ENCODE measurements at regions not wholly inside any gene's neighbourhood (a gene's known extent, or its start where the extent isn't known, plus 50 kb on each side); places are given as distances from the start of the nearest gene placed in this dataset.

DNA sequence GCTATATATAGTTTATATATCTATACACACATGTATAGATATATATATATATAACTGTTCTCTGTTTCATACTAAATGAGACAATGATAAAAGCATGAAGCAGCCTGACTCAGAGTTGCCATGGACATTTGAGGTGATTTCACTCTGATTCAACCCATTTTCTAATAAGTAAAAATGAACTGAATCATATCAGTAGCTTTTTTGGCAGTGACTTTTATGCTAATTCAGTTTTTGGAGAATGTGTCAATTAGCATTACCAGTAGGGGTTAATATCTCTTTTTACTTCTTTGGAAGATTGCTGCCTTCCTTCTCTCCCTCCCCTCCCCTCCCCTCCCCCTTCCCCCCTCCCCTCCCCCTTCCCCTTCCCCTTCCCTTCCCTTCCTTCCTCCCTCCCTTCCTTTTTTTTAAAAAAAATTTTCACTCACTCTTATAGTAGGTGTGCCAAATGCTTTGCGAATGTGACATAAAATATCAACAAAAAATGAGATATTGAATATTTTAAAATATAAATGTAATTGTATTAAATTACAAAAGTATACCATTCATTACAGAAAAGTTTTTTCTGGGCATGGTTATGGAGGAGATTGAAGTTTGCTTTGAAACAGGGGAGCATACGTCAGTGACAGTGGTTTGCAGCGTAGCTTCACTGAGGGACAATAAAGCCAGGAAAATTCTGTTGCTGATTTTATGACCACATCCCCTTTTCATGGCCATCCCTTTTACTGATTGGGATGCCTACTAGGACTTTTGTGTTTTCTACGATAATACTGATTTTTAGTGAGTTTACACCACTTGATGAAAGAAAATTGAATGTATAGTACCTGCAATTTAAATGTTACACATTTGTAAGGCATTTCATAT lies 64.0 kb upstream of the KLF6 start:
- H3K27me3 ChIP-seq (ENCODE audit: control insufficient read depth, insufficient read depth, low read length): no peaks in the 10 kb centered on the region

DNA sequence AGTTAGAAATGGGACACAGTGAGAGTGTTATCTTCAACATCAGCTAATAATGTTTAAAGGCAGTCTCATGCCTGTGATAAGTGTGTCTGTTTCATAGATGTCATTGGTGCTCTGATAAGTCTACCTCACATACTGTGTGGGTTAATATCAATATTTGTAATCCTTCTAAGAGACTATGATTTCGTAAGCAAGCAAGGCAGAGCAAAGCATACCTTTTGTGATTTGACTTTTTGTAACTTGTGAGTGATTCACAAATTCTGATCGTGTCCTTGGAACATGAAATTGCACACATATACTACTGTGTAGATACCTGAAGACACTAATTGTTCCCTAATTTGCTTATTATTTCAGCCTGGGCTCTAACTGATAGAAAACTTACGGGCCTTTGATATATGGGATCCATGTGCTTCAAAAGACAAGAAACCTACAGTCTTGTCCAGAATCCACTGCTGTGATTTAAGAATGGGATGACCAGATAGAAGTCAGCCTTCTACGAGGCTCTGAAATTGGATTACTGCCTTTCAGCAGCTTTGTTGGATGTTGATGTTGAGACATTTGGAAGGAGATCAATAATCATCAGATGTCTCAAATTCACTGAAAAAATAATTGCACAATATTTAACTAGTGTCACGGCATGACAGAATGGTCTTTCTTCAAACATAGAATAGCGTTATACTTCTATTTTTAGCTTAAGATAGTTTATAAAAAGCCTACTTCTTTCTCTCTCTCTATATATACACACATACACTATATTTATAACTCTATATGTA lies 63.2 kb upstream of the KLF6 start:
- no peak overlapping the region for H3K27ac ChIP-seq (ENCODE audit: low read depth, low read length)
- H3K36me3 ChIP-seq (ENCODE audit: control insufficient read depth, insufficient read depth, low read length): no peaks in the 10 kb centered on the region
- no peaks in the 10 kb centered on the region for H3K27me3 ChIP-seq (ENCODE audit: control insufficient read depth, insufficient read depth, low read length)
- no peak overlapping the region for H3K4me3 ChIP-seq (ENCODE audit: low read depth, low read length)
- no peaks in the 10 kb centered on the region for H3K9me3 ChIP-seq (ENCODE audit: control insufficient read depth, insufficient read depth, low read length)
- H3K9ac ChIP-seq (ENCODE audit: low read depth, low read length): no peak overlapping the region
- H3K4me1 ChIP-seq (ENCODE audit: control insufficient read depth, insufficient read depth, low read length): peaks cover 12% of the 10 kb centered on the region; the same call in 1 of the 2 replicates

More for the DNA sequence above, 64.0 kb upstream of the KLF6 start:
- H3K9me3 ChIP-seq (ENCODE audit: control insufficient read depth, insufficient read depth, low read length): no peaks in the 10 kb centered on the region
- peaks cover 20% of the 10 kb centered on the region for H3K4me1 ChIP-seq (ENCODE audit: control insufficient read depth, insufficient read depth, low read length)
- H3K4me3 ChIP-seq (ENCODE audit: low read depth, low read length): no peak overlapping the region
- H3K9ac ChIP-seq (ENCODE audit: low read depth, low read length): no peak overlapping the region
- H3K27ac ChIP-seq (ENCODE audit: low read depth, low read length): no peak overlapping the region
- H3K36me3 ChIP-seq (ENCODE audit: control insufficient read depth, insufficient read depth, low read length): no peaks in the 10 kb centered on the region

DNA sequence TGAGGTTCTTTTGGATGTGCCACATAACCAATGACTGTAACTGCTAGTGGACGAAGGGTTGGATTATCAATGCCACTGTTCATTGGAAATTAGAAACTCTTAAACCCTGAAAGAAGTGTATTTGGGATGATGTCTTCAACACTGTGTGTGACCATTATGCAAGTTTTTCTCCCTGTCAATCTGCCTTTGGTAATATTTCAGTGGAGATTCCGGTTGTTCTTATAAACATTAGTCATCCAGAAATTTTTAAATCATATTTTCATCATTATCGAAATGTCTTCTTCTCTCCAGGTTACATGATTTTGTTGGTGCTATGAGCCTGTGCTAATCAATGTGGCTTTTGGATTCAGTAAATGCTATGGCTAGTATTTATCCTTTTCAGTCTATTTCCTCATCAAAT lies 61.7 kb upstream of the KLF6 start:
- Histone ChIP-seq H3K27me3 (ENCODE audit: control insufficient read depth, insufficient read depth, low read length) (no peaks in the 10 kb centered on the region), H3K27ac (ENCODE audit: low read depth, low read length) (no peak overlapping the region), H3K9ac (ENCODE audit: low read depth, low read length) (no peak overlapping the region), H3K4me1 (ENCODE audit: control insufficient read depth, insufficient read depth, low read length) (no peaks in the 10 kb centered on the region), H3K36me3 (ENCODE audit: control insufficient read depth, insufficient read depth, low read length) (no peaks in the 10 kb centered on the region), H3K9me3 (ENCODE audit: control insufficient read depth, insufficient read depth, low read length) (no peaks in the 10 kb centered on the region), H3K4me3 (ENCODE audit: low read depth, low read length) (no peak overlapping the region)

DNA sequence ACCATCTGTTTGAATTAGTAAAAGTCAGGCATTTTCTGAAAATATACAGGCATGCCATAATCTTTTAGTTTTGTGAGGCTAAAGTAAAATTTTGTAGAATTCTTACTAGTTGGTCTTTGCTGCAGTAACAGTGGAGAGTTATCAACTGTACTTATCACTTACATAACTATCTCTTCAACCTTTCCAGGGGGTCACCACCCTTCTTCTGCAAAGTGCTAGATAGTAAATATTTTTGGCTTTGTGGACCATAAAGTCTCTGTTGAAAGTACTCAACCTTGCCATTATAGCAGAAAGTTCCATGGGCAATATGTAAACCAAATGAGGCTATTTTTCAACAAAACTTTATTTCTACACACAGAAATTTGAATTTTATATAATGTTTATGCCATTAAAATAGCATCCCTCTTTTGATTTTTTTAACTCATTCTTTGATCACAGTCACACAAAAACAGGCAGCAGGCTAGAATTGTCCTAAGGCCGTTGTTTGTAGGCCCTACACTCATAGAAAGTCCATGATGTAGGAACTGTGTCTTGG lies 59.5 kb upstream of the KLF6 start:
- no peak overlapping the region for H3K27ac ChIP-seq (ENCODE audit: low read depth, low read length)

DNA sequence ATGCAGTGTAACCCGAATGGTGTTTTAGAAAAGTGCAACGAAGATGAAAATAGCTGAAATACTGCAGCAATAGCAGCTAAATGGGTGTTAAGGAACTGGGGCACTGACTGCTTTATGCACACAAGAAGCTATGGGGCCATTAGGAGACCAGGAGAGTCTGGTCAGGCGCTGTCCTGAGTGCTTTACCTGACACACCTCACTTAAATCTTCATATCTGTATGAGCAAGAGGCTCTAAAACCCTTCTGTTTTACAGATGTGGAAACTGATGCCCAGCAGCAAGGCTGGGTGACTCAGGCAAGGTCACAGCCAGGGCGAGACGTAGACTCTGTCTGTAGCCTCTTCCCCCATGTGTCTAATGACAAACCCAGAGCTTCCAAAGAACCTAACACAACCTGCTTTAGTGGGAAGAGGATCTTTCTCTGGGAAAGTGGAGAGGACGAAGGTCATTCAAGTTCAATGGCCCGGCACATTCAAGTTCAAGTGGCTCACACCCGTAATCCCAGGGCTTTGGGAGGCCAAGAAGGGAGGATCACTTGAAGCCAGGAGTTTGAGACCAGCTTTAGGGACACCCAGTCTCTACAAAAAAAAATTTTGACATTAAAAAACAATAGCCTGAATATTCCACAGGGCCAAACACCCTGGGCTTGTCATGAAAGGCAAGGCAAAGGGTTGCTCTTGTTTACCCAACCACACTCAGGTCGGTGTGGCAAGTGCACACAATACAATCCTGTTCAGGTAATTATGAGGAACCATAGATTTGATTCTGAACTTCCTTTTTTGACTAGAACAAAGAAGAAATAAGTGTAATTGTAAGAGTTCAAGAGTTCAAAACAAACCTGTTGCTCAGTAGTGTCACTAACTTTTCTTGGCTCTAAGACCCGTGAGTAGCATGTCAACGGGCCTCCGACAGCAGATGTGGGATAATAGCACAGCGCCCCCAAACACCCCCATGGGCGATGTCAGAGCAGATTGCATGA lies 53.7 kb upstream of the KLF6 start:
- H3K4me1 ChIP-seq (ENCODE audit: control insufficient read depth, insufficient read depth, low read length): no peaks in the 10 kb centered on the region
- no peak overlapping the region for H3K9ac ChIP-seq (ENCODE audit: low read depth, low read length)
- no peaks in the 10 kb centered on the region for H3K36me3 ChIP-seq (ENCODE audit: control insufficient read depth, insufficient read depth, low read length)
- no peak overlapping the region for H3K27ac ChIP-seq (ENCODE audit: low read depth, low read length)
- H3K4me3 ChIP-seq (ENCODE audit: low read depth, low read length): no peak overlapping the region
- H3K9me3 ChIP-seq (ENCODE audit: control insufficient read depth, insufficient read depth, low read length): no peaks in the 10 kb centered on the region
- H3K27me3 ChIP-seq (ENCODE audit: control insufficient read depth, insufficient read depth, low read length): no peaks in the 10 kb centered on the region

More for the DNA sequence above, 59.5 kb upstream of the KLF6 start:
- Histone ChIP-seq H3K36me3 (ENCODE audit: control insufficient read depth, insufficient read depth, low read length) (no peaks in the 10 kb centered on the region), H3K27me3 (ENCODE audit: control insufficient read depth, insufficient read depth, low read length) (no peaks in the 10 kb centered on the region), H3K9me3 (ENCODE audit: control insufficient read depth, insufficient read depth, low read length) (no peaks in the 10 kb centered on the region), H3K4me1 (ENCODE audit: control insufficient read depth, insufficient read depth, low read length) (no peaks in the 10 kb centered on the region), H3K9ac (ENCODE audit: low read depth, low read length) (no peak overlapping the region), H3K4me3 (ENCODE audit: low read depth, low read length) (no peak overlapping the region)

DNA sequence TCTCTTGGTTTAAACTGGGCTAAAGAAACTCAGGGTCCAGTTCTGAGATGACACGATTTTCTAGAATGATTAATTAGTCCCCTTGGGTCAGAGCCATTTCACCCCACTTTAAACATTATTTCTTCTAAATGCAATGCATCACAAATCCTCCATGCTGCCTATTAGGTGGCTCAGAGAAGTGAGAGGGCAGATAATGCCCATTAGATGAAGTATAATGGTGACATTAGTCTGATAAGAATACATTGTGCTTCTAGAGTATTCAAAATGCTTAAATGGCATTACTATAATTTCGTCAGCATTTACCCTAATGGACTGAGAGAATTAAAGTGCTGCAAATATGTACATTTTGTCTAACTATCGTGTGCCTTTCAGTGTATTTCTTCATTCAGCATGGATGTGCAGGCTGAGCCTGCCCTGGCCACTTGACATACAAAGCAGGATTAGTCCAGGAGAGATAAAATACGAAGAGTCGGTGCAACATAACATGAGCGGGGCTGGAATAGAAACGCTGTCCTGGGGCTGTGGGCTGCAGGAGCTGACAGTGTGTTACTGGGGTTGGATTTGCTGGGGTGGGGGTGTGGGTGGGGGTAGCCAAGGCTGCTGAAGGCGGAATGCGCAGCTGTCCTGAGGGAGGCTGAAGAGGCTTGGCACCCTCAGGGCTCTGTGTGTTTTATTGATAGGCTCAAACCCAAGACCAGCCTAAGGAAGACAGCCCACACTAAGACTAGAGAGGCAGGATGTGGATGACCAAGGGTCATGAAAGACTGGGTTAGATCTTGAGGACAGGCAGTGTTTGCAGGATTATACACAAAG lies 52.8 kb upstream of the KLF6 start:
- no peaks in the 10 kb centered on the region for H3K4me1 ChIP-seq (ENCODE audit: control insufficient read depth, insufficient read depth, low read length)
- H3K9ac ChIP-seq (ENCODE audit: low read depth, low read length): no peak overlapping the region
- H3K9me3 ChIP-seq (ENCODE audit: control insufficient read depth, insufficient read depth, low read length): no peaks in the 10 kb centered on the region
- no peaks in the 10 kb centered on the region for H3K27me3 ChIP-seq (ENCODE audit: control insufficient read depth, insufficient read depth, low read length)
- H3K36me3 ChIP-seq (ENCODE audit: control insufficient read depth, insufficient read depth, low read length): no peaks in the 10 kb centered on the region
- no peak overlapping the region for H3K27ac ChIP-seq (ENCODE audit: low read depth, low read length)
- H3K4me3 ChIP-seq (ENCODE audit: low read depth, low read length): no peak overlapping the region

DNA sequence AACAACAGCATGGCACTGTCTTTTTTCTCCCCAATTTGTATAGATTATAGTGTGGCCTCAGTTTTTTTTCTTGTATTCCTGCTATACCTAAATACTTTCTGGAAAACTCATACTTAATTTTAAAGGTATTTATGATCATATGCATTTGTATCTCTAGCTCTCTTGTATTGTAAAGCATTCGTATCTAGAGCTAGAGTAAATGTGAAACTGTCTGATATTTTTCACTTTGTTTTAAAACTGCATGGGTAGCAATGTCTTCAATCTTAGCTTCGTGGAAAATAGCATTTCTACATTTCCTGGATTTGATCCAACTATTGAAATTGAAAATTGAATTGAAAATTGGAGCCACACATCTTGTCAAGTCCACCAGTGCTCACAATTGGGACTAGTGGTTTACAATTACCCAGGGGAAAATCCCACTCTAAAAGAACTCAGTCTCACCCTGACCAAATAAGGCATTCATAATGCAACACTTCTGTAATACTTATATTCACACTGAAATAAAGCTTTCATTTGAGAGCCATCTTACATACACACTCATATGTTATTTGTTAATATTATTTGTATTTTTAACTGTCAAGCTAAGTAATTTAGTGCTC lies 51.3 kb upstream of the KLF6 start:
- Histone ChIP-seq H3K9me3 (ENCODE audit: control insufficient read depth, insufficient read depth, low read length) (no peaks in the 10 kb centered on the region), H3K4me1 (ENCODE audit: control insufficient read depth, insufficient read depth, low read length) (no peaks in the 10 kb centered on the region), H3K9ac (ENCODE audit: low read depth, low read length) (no peak overlapping the region), H3K36me3 (ENCODE audit: control insufficient read depth, insufficient read depth, low read length) (no peaks in the 10 kb centered on the region), H3K4me3 (ENCODE audit: low read depth, low read length) (no peak overlapping the region), H3K27ac (ENCODE audit: low read depth, low read length) (no peak overlapping the region), H3K27me3 (ENCODE audit: control insufficient read depth, insufficient read depth, low read length) (no peaks in the 10 kb centered on the region)

DNA sequence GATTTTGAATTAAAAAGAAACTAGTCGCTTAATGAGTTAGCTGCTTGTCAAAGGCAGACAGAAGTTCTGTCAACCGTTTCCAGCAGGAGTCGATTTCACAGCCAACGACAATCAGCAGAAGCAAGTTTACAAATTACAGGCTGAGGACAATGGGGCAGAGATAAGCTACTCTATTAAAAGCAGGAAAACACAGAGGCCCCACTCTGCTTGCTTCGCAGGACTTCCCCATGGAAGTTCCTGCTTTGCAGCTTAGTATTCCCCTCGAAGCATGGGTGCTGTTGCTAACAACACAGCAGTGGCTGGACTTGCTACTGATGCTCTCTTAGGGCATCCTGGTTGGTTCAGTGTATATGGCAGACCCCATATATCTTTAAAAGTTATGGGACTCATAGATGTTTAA lies 50.8 kb upstream of the KLF6 start:
- Histone ChIP-seq H3K9me3 (ENCODE audit: control insufficient read depth, insufficient read depth, low read length) (no peaks in the 10 kb centered on the region), H3K9ac (ENCODE audit: low read depth, low read length) (no peak overlapping the region), H3K4me3 (ENCODE audit: low read depth, low read length) (no peak overlapping the region), H3K36me3 (ENCODE audit: control insufficient read depth, insufficient read depth, low read length) (no peaks in the 10 kb centered on the region), H3K4me1 (ENCODE audit: control insufficient read depth, insufficient read depth, low read length) (no peaks in the 10 kb centered on the region), H3K27me3 (ENCODE audit: control insufficient read depth, insufficient read depth, low read length) (no peaks in the 10 kb centered on the region), H3K27ac (ENCODE audit: low read depth, low read length) (no peak overlapping the region)

DNA sequence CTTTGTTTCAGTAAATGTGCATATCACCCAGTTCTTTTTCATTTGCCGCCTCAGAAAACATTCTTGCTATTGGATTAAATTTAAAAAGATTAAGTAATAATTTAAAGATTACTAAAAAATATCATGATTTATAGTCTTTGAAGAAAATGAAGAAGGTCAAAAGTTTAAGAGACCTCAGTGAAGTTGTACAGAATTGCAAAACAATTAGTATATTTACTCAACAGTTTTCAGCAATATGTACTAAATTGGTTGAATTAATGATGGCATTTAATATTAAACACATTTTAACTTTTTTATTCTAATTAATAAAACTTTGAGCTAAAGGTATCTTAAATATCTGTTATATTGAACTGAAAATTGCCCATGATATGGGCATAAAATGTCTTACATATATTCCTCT lies 49.9 kb upstream of the KLF6 start:
- Histone ChIP-seq H3K36me3 (ENCODE audit: control insufficient read depth, insufficient read depth, low read length) (no peaks in the 10 kb centered on the region), H3K4me3 (ENCODE audit: low read depth, low read length) (no peak overlapping the region), H3K27ac (ENCODE audit: low read depth, low read length) (no peak overlapping the region), H3K9me3 (ENCODE audit: control insufficient read depth, insufficient read depth, low read length) (no peaks in the 10 kb centered on the region), H3K27me3 (ENCODE audit: control insufficient read depth, insufficient read depth, low read length) (no peaks in the 10 kb centered on the region), H3K4me1 (ENCODE audit: control insufficient read depth, insufficient read depth, low read length) (peaks cover under 1% of the 10 kb centered on the region; the same call in 1 of the 2 replicates), H3K9ac (ENCODE audit: low read depth, low read length) (no peak overlapping the region)

All from HUES48 (cell line).